Neural progenitor cell (in vitro differentiated cells): ENCODE measurements at regions not wholly inside any gene's neighbourhood (a gene's known extent, or its start where the extent isn't known, plus 50 kb on each side); places are given as distances from the start of the nearest gene placed in this dataset.

Experiments used
- DNase-seq: peaks from one replicate; pipeline ENCODE4 v3.0.0-alpha.2; 2016; ENCODE audit warnings: low spot score
- H2AFZ ChIP-seq: fragments of 200-600 bp; sonication (generic); replicated peaks from 2 replicates; pipeline ENCODE4 v1.6.1; 2016; ENCODE audit warnings: antibody characterized with exemption
- H3F3A ChIP-seq: fragments of 200-600 bp; sonication (generic); 2 replicates; pipeline ENCODE4 v1.6.1; 2016; ENCODE audit warnings: antibody characterized with exemption, low read depth
- H3K27ac ChIP-seq: fragments of 200-600 bp; sonication (generic); 2 replicates; pipeline ENCODE4 v1.5.1; 2016; ENCODE audit warnings: mild to moderate bottlenecking
- H3K27me3 ChIP-seq: fragments of 200-600 bp; sonication (generic); 2 replicates; pipeline ENCODE4 v1.6.1; 2016; ENCODE audit warnings: mild to moderate bottlenecking, moderate library complexity
- H3K36me3 ChIP-seq: fragments of 200-600 bp; sonication (generic); 2 replicates; pipeline ENCODE4 v1.5.1; 2016
- H3K4me1 ChIP-seq: fragments of 200-600 bp; sonication (generic); 2 replicates; pipeline ENCODE4 v1.6.1; 2016; ENCODE audit warnings: mixed run types
- H3K4me2 ChIP-seq: fragments of 200-600 bp; sonication (generic); 2 replicates; pipeline ENCODE4 v1.6.1; 2016
- H3K4me3 ChIP-seq: fragments of 200-600 bp; sonication (generic); 2 replicates; pipeline ENCODE4 v1.5.1; 2016
- H3K79me2 ChIP-seq: fragments of 200-600 bp; sonication (generic); 2 replicates; pipeline ENCODE4 v1.6.1; 2016; ENCODE audit warnings: low read depth
- H3K9ac ChIP-seq: fragments of 200-600 bp; sonication (generic); 2 replicates; pipeline ENCODE4 v1.6.1; 2016
- H3K9me3 ChIP-seq: fragments of 200-600 bp; sonication (generic); 2 replicates; pipeline ENCODE4 v1.5.1; 2016; ENCODE audit warnings: low read depth
- H4K20me1 ChIP-seq: fragments of 200-600 bp; sonication (generic); 2 replicates; pipeline ENCODE4 v1.6.1; 2016; ENCODE audit warnings: low read depth
- H3K27ac Mint-ChIP-seq: 3 replicates; pipeline ENCODE4 v1.8.0; 2021; ENCODE audit warnings: mixed read lengths
- H3K27me3 Mint-ChIP-seq: 2 replicates; pipeline ENCODE4 v1.8.0; 2022; ENCODE audit warnings: low read depth, mild to moderate bottlenecking, inconsistent platforms, moderate library complexity, mixed read lengths; ENCODE audit not compliant: insufficient read depth
- H3K36me3 Mint-ChIP-seq: 3 replicates; pipeline ENCODE4 v1.8.0; 2021; ENCODE audit warnings: mixed read lengths
- H3K4me1 Mint-ChIP-seq: 3 replicates; pipeline ENCODE4 v1.8.0; 2021; ENCODE audit warnings: mixed read lengths
- H3K4me3 Mint-ChIP-seq: 3 replicates; pipeline ENCODE4 v1.8.0; 2021; ENCODE audit warnings: mild to moderate bottlenecking, moderate library complexity, mixed read lengths
- H3K9me3 Mint-ChIP-seq: 3 replicates; pipeline ENCODE4 v1.8.0; 2020; ENCODE audit warnings: mixed read lengths
- EZH2 ChIP-seq: fragments of 200-600 bp; sonication (generic); IDR thresholded peaks from 2 replicates; pipeline ENCODE4 v1.6.1; 2017; ENCODE audit warnings: antibody characterized with exemption, mild to moderate bottlenecking, moderate library complexity
- EZH2phosphoT487 ChIP-seq: fragments of 200-600 bp; sonication (generic); IDR thresholded peaks from 2 replicates; pipeline ENCODE4 v1.6.1; 2017; ENCODE audit warnings: antibody characterized with exemption
- TF ChIP-seq, protein P1 (sequence below): fragments of 200-600 bp; sonication (generic); IDR thresholded peaks from 2 replicates; pipeline ENCODE4 v1.5.1; 2017; ENCODE audit warnings: antibody characterized with exemption, mild to moderate bottlenecking

DNA sequence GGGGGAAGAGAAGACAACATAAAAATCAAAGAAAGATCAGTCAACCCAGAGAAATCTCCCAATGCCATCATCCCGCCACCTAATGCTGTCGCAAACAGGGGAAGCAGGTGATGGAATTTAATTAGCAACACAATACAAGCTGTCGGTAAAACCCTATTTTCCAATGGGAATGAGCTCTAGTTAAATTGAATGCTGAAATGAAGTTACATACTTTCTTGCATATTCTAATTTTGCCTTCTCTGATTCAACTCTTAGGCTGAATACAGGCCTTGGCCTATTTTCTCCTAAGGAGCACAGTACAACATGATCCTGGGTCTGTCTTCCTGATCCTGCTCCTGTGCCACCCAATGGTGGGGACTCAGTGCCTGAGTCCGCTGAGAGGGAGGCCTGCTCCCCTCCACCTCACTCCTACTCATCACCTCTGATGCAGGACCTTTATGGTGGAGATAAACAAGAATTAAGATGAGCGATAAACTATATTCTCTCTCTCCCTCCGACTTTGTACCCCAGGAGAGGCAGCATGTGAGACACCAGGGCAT lies 238.8 kb downstream of the GXYLT1 start:
- H3K79me2 ChIP-seq = no peaks in the 10 kb centered on the region
- H3K9me3 ChIP-seq = no peaks in the 10 kb centered on the region
- Mint-ChIP-seq H3K4me1 (no peaks in the 10 kb centered on the region), H3K36me3 (no peaks in the 10 kb centered on the region), H3K4me3 (no peak overlapping the region), H3K9me3 (peaks cover 11% of the 10 kb centered on the region), H3K27ac (no peak overlapping the region), H3K27me3 (peaks cover 4% of the 10 kb centered on the region)
- TF ChIP-seq EZH2phosphoT487 (no peak), EZH2 (no peak)
- TF ChIP-seq, protein P1, sequence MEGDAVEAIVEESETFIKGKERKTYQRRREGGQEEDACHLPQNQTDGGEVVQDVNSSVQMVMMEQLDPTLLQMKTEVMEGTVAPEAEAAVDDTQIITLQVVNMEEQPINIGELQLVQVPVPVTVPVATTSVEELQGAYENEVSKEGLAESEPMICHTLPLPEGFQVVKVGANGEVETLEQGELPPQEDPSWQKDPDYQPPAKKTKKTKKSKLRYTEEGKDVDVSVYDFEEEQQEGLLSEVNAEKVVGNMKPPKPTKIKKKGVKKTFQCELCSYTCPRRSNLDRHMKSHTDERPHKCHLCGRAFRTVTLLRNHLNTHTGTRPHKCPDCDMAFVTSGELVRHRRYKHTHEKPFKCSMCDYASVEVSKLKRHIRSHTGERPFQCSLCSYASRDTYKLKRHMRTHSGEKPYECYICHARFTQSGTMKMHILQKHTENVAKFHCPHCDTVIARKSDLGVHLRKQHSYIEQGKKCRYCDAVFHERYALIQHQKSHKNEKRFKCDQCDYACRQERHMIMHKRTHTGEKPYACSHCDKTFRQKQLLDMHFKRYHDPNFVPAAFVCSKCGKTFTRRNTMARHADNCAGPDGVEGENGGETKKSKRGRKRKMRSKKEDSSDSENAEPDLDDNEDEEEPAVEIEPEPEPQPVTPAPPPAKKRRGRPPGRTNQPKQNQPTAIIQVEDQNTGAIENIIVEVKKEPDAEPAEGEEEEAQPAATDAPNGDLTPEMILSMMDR = no peak
- no peaks in the 10 kb centered on the region for H3K36me3 ChIP-seq
- no peaks in the 10 kb centered on the region for H3K27me3 ChIP-seq
- no peak overlapping the region for H3K27ac ChIP-seq
- no peak overlapping the region for H3K4me2 ChIP-seq
- no peak overlapping the region for H3K9ac ChIP-seq
- no peak overlapping the region for H3K4me3 ChIP-seq
- no peaks in the 10 kb centered on the region for H3K4me1 ChIP-seq
- H2AFZ ChIP-seq = no peak overlapping the region
- no peaks in the 10 kb centered on the region for H3F3A ChIP-seq
- DNase-seq = no peak
- no peaks in the 10 kb centered on the region for H4K20me1 ChIP-seq

DNA sequence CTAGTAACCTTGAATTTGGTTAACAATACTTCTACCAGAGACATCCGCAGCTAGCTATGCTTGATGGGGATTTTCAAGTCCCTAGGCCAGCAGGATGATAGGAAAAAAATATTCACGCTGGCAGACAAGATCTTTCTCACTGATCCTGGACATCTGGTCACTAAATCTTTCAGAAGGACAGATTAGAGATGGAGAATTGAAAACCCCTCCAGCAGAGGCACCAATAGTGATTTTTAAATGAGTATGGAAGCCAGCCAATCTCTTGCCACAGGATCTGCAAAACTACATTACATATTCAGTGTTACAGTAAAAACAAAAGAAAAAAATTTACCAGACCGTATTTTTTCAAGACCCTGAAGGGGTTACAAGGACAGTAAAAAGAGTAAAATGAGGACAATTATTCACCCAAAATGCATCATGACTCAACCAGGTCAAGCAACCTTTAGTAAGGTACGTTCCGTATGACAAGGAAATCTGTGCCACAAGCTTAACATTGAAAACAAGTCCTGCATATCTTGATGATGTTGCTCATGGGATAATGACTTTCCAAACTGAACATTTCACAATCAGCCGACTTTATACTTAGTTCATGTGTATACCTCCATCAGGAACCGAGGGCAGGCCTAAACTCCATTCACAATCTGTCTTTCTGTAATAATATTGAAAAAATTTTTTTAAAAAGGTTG lies 239.5 kb downstream of the GXYLT1 start:
- Histone ChIP-seq H3K4me1 (no peaks in the 10 kb centered on the region), H4K20me1 (no peaks in the 10 kb centered on the region), H3K79me2 (no peaks in the 10 kb centered on the region), H3K27me3 (no peaks in the 10 kb centered on the region), H3F3A (no peaks in the 10 kb centered on the region), H3K9me3 (no peaks in the 10 kb centered on the region), H3K9ac (no peak overlapping the region), H3K4me3 (no peak overlapping the region), H2AFZ (no peak overlapping the region), H3K27ac (no peak overlapping the region), H3K36me3 (no peaks in the 10 kb centered on the region), H3K4me2 (no peak overlapping the region)
- Mint-ChIP-seq H3K4me1 (no peaks in the 10 kb centered on the region), H3K36me3 (no peaks in the 10 kb centered on the region), H3K9me3 (peaks cover 15% of the 10 kb centered on the region), H3K27me3 (peaks cover 4% of the 10 kb centered on the region), H3K4me3 (no peak overlapping the region), H3K27ac (no peak overlapping the region)
- no peak for DNase-seq
- TF ChIP-seq EZH2phosphoT487 (no peak), EZH2 (no peak)
- TF ChIP-seq, protein P1 = no peak

DNA sequence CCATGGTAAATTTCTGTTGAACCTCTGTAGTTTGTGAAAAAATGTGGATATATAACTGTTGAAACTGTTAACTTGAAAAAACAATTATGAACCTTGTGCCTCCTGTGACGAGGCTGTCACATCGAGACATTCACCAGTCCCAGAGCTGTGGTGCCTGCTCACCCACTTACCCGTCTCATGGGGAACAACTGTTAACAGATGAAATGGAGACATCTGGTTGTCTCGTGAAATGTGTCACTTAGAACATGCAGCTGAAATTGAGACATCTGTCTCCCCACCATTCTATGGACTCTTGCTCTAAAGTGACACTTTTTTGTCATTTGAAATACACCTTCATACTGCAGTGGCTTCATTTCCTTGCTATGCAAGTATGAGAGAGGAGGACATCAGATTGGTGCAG lies 240.6 kb downstream of the GXYLT1 start:
- no peak overlapping the region for H3K4me3 Mint-ChIP-seq
- no peaks in the 10 kb centered on the region for H3K36me3 ChIP-seq
- no peak for DNase-seq
- H3K9me3 Mint-ChIP-seq = peaks cover 13% of the 10 kb centered on the region
- peaks cover 2% of the 10 kb centered on the region for H3K27me3 Mint-ChIP-seq
- no peak overlapping the region for H3K4me3 ChIP-seq
- no peaks in the 10 kb centered on the region for H3K27me3 ChIP-seq
- H3K4me1 Mint-ChIP-seq = no peaks in the 10 kb centered on the region
- no peaks in the 10 kb centered on the region for H3K9me3 ChIP-seq
- H3K4me1 ChIP-seq = no peaks in the 10 kb centered on the region
- no peaks in the 10 kb centered on the region for H3K79me2 ChIP-seq
- H3K9ac ChIP-seq = no peak overlapping the region
- no peak overlapping the region for H2AFZ ChIP-seq
- TF ChIP-seq, protein P1 = no peak
- TF ChIP-seq EZH2 (no peak), EZH2phosphoT487 (no peak)
- no peak overlapping the region for H3K27ac Mint-ChIP-seq
- H4K20me1 ChIP-seq = no peaks in the 10 kb centered on the region
- H3K27ac ChIP-seq = no peak overlapping the region
- no peak overlapping the region for H3K4me2 ChIP-seq
- H3F3A ChIP-seq = no peaks in the 10 kb centered on the region
- no peaks in the 10 kb centered on the region for H3K36me3 Mint-ChIP-seq
